HAP-1 (cell line): ENCODE measurements at regions not wholly inside any gene's neighbourhood (a gene's known extent, or its start where the extent isn't known, plus 50 kb on each side); places are given as distances from the start of the nearest gene placed in this dataset.
A peak's percentile ranks its signal among the peaks of the same experiment; 100 is the strongest.

Experiments
- DNase-seq, 2 experiments: peaks; one replicate each; pipeline ENCODE4 v3.0.0-alpha.2; 2016 to 2020; ENCODE audit warnings: low spot score in 2 of 2
- H3K27me3 ChIP-seq: fragments of 250-450 bp; sonication (Bioruptor Pico); 2 replicates; pipeline ENCODE4 v1.5.1; 2020; ENCODE audit warnings: low read depth, mild to moderate bottlenecking, moderate library complexity
- H3K36me3 ChIP-seq: fragments of 250-450 bp; sonication (Bioruptor Pico); replicated peaks from 2 replicates; pipeline ENCODE4 v1.5.1; 2020; ENCODE audit warnings: mild to moderate bottlenecking
- H3K4me1 ChIP-seq: fragments of 250-450 bp; sonication (Bioruptor Pico); 2 replicates; pipeline ENCODE4 v1.5.1; 2020; ENCODE audit warnings: mild to moderate bottlenecking
- H3K4me3 ChIP-seq: fragments of 250-450 bp; sonication (Bioruptor Pico); 2 replicates; pipeline ENCODE4 v1.5.1; 2020; ENCODE audit warnings: mild to moderate bottlenecking, moderate library complexity
- H3K9me3 ChIP-seq: fragments of 250-450 bp; sonication (Bioruptor Pico); 2 replicates; pipeline ENCODE4 v1.5.1; 2020; ENCODE audit warnings: mild to moderate bottlenecking, moderate library complexity
- in situ Hi-C: fragments of 300-500 bp; cut with MboI; formaldehyde crosslinking; loops from 3 replicates; pipeline ENCODE4 v1.14.3; 2020; ENCODE audit warnings: low sequenced_read_pairs, inconsistent platforms, mixed read lengths

DNA sequence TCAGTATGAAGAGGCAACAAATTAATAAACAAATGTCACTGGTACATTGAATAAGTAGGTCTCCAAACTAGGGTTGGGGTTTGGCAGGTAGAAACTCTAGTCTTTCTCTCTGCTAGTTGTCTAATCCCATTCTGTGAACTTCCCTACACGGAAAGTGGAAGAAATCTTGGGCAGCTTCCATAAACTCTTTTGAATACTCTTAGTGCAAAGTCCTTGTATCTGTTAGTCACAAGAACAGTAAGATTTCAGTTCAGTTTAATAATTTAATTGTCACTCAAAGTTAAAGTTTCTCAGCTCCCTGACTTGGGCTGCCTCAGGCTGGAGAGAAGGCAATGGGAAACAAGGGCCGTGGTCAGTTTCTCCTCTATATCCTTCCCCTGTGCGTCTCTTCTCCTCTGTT, 135.4 kb upstream of the MDM1 start:
- H3K9me3 ChIP-seq: no peaks in the 10 kb centered on the region
- no peaks in the 10 kb centered on the region for H3K36me3 ChIP-seq
- H3K27me3 ChIP-seq: no peaks in the 10 kb centered on the region
- H3K4me3 ChIP-seq: no peak overlapping the region
- H3K4me1 ChIP-seq: peaks cover 3% of the 10 kb centered on the region
- in situ Hi-C loops: no loop called here
- DNase-seq: no peak

DNA sequence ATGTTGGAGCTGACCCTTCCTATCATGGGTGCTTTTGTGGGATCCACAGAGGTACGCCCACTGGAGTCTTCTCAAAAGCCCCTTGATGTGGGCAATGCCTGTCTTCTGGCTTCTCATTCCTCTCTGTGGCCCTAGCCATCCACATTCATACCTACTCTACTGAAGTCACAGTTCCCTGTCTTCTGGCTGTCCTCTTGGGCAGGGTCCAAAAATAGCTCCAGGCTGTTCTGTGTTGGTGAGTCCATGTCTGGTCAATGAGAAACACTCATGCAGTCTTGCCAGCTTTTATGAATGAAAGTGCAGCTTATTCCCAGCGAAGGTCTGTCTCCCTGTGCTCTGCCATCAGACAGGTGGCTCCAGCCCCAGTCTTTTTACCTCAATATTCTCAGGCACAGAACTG, 135.9 kb upstream of the MDM1 start:
- in situ Hi-C loops: no loop called here
- Histone ChIP-seq H3K36me3 (no peaks in the 10 kb centered on the region), H3K4me1 (peaks cover 3% of the 10 kb centered on the region), H3K4me3 (no peak overlapping the region), H3K9me3 (no peaks in the 10 kb centered on the region), H3K27me3 (no peaks in the 10 kb centered on the region)
- DNase-seq: no peak

DNA sequence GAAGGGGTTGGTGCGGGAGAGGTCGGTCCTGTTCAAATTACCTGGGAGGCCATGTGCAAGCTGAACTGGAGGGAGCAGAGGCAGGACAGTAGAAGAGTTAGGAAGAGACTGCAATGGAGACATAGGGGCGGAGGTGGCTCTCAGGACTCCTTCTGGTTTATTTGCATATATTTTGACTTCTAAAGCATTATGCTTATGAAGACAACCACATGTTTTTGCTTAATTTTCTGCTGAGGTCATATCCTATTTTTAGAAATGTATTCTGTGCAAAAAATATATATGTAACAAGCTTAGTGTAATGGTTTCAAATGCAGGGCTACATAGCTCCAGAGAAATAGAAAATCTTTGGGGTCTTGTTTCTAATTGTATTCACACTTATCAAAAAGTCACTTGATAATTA, 137.0 kb upstream of the MDM1 start:
- DNase-seq: no peak
- H3K9me3 ChIP-seq: no peaks in the 10 kb centered on the region
- in situ Hi-C loops: no loop called here
- H3K36me3 ChIP-seq: no peaks in the 10 kb centered on the region
- H3K27me3 ChIP-seq: no peaks in the 10 kb centered on the region
- H3K4me1 ChIP-seq: peaks cover 3% of the 10 kb centered on the region
- H3K4me3 ChIP-seq: no peak overlapping the region

DNA sequence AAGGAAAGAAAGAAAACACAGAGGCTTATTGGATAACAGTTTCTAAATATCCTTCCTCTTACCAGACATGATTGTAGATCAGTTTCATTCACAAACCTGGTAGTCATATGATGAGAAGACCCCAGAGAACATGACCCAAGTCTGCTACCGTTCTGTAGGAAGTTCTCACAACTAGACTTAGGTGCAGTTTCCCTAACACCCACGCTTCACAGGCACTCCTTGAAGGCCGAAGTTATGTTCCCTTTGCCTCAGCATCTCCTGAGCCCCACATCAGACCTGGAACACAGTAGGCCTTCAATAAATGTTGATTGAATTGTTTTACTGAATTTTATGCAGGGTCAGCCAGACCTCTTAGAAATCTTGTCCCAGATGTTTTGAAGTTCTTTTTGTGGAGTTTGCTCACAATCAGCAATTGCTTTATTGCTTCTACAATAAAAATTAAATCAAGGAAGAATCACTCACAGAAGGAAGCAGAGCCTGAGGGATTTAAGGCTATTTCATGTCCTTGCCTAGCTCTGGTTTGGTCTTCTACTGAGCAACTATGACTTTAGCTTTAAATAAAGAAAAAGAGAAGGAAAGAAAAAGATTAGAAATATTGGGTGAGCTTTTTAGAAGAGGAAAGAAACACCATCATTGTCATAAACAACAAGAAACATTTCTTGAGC, 138.6 kb upstream of the MDM1 start:
- Histone ChIP-seq H3K9me3 (no peaks in the 10 kb centered on the region), H3K4me1 (peaks cover 3% of the 10 kb centered on the region), H3K36me3 (no peaks in the 10 kb centered on the region), H3K27me3 (no peaks in the 10 kb centered on the region), H3K4me3 (no peak overlapping the region)
- DNase-seq: no peak
- in situ Hi-C loops: no loop called here

DNA sequence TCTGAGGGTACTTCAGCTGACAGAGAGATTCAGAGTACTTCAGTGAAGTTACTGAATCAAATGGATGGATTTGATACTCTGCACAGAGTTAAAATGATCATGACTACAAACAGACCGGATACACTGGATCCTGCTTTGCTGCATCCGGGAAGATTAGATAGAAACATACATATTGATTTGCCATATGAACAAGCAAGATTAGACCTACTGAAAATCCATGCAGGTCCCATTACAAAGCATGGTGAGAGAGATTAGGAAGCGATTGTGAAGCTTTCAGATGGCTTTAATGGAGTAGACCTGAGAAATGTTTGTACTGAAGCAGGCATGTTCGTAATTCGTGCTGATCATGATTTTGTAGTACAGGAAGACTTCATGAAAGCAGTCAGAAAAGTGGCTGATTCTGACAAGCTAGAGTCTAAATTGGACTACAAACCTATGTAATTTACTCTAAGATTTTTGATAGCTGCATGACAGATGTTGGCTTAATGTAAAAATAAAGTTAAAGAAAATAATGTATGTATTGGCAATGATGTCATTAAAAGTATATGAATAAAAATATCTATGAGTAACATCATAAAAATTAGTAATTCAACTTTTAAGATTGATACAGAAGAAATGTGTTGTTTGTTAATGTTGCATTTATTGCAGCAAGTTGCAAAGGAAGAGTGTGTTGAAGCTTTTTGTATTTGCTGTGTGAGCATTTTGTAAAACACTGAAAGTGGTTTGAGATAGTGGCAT, 136.1 kb upstream of the RAP1B start:
- Histone ChIP-seq H3K4me1 (peaks cover 8% of the 10 kb centered on the region), H3K36me3 (no peaks in the 10 kb centered on the region), H3K27me3 (no peaks in the 10 kb centered on the region), H3K9me3 (no peaks in the 10 kb centered on the region), H3K4me3 (no peak overlapping the region)
- in situ Hi-C loops: no loop called here
- no peak for DNase-seq

DNA sequence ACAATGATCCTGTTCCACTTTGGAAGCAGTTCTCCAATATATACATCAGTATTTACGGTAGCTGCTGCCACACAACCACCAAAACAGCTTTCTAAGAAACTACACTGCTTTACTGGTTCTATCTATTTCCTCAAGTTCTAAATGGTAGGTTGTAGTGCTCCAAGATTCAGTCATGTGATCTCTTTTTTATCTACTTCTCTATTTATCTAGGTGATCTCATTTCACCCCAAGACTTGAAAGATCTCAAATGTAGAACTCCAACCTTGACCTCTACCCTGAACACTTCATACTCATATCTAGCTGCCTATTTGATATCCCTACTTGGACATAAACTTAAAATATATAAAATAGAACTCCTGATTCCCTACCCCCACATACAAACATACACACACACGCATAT, 133.9 kb upstream of the RAP1B start:
- no peaks in the 10 kb centered on the region for H3K27me3 ChIP-seq
- no peak for DNase-seq
- H3K4me3 ChIP-seq: no peak overlapping the region
- no peaks in the 10 kb centered on the region for H3K36me3 ChIP-seq
- peaks cover 21% of the 10 kb centered on the region for H3K4me1 ChIP-seq
- H3K9me3 ChIP-seq: peaks cover 2% of the 10 kb centered on the region; the same call in 1 of the 2 replicates
- in situ Hi-C loops: no loop called here

DNA sequence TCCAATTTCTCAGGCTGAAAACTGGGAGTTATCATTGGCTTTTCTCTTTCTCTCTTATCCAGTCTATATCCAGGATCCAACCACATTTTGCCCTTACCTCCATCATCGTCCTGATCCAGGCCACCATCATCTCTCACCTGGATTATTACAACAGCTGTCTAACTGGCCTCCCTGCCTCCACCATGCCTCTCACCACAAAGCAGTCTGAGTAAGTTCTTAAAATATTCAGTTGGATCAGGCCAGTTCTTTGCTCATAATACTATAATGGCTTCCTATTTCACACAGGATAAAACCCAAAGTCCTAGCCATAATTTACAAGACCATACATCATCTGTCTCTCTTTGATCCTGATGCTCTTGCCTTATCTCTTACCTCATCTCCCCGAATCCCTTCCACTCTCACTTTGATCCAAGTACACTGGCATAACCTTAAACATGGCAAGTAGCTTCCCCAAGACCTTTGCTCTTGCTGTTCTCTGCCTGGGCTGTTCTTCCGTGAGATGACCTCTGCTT, 133.4 kb upstream of the RAP1B start:
- no peaks in the 10 kb centered on the region for H3K27me3 ChIP-seq
- no peaks in the 10 kb centered on the region for H3K36me3 ChIP-seq
- H3K9me3 ChIP-seq: peaks cover 2% of the 10 kb centered on the region; the same call in 1 of the 2 replicates
- in situ Hi-C loops: no loop called here
- DNase-seq: no peak
- no peak overlapping the region for H3K4me3 ChIP-seq
- H3K4me1 ChIP-seq: peaks cover 21% of the 10 kb centered on the region

DNA sequence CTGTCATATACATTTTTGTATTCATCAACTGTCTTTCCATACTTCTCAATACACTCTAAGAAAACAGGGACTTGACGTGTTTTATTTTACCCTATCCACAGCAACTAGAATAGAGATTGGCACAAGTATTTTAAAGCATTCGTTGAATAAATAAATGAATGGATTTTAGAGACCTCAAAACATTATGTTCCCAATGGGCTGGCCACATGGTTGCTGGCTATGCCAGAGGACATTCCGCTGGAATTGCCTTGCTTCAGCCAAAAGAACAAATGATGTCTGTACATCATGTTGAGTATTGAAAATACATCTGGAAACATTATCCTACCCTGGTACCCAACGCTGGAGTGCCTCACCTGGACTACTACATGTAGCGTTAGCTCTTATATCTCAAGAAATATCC, 132.8 kb upstream of the RAP1B start:
- Histone ChIP-seq H3K9me3 (peaks cover 2% of the 10 kb centered on the region; the same call in 1 of the 2 replicates), H3K4me3 (no peak overlapping the region), H3K36me3 (no peaks in the 10 kb centered on the region), H3K4me1 (peaks cover 21% of the 10 kb centered on the region), H3K27me3 (no peaks in the 10 kb centered on the region)
- in situ Hi-C loops: no loop called here
- no peak for DNase-seq

DNA sequence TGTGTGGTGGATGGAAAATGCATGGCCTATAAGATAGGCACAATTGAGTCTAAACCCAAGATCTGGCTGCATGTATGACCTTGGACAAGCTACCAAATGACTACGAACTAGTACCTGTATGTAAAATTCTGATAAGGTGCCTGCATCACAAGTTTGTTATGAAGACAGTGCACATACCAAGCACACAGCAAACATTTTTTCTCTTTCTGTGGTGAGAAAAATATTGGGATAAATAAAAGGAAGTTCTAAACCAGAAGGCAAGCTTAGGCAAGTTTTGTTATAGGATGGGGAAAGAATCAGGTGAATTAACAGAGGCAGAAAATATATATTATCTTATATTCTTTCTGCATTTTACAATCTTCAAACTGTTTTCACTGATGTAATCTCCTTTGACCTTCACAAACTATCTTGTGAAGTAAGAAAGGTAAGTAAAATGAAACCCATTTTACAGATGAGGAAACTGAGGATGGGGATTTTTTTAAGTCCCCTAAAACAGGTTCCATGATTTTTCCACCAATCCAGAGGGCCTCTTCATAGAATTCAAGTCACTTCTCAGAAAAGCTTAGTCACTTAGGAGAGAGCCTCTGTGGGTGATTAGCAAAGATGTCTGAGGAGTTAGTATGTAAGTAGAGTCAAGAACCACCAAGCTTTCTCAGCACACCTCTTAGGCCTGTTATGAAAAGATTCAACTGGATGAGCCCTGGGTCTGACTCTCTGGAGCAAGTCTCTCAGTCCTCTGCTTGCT, 132.0 kb upstream of the RAP1B start:
- in situ Hi-C loops: no loop called here
- Histone ChIP-seq H3K36me3 (no peaks in the 10 kb centered on the region), H3K4me3 (no peak overlapping the region), H3K27me3 (no peaks in the 10 kb centered on the region), H3K9me3 (peaks cover 2% of the 10 kb centered on the region; the same call in 1 of the 2 replicates), H3K4me1 (peaks cover 21% of the 10 kb centered on the region)
- no peak for DNase-seq

DNA sequence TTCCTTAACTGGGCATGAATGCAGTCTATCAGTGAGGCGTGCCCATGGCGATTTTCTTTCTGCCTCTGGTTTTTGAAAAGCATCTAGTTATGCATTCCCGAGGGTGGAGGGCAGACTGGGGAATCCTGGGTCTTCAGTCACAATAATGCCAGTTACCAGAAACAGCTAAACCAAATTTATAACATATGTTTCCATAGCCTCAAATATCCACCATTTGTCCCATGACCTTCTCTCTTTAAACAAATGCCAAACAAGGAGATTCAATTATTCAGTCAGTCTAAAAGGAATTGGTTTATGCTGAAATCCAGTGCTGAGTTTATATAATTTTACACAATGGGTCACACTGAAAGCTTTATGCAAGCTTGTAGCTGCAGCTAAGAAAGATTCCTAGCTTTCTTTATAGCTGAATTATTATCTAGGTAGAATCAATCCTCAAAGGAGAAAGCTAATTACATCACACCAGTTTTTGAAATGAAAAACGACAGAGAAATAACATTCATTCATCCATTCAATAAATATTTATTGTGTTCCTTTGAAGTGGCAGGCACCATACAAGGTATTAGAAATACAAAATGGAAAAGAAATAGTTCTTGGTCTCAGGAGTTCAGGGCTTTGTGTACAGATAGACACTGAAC, 131.3 kb upstream of the RAP1B start:
- Histone ChIP-seq H3K27me3 (no peaks in the 10 kb centered on the region), H3K36me3 (no peaks in the 10 kb centered on the region), H3K4me1 (peaks cover 21% of the 10 kb centered on the region), H3K4me3 (no peak overlapping the region), H3K9me3 (peaks cover 2% of the 10 kb centered on the region; the same call in 1 of the 2 replicates)
- in situ Hi-C loops: no loop called here
- DNase-seq: peak; percentile 67 to 68

DNA sequence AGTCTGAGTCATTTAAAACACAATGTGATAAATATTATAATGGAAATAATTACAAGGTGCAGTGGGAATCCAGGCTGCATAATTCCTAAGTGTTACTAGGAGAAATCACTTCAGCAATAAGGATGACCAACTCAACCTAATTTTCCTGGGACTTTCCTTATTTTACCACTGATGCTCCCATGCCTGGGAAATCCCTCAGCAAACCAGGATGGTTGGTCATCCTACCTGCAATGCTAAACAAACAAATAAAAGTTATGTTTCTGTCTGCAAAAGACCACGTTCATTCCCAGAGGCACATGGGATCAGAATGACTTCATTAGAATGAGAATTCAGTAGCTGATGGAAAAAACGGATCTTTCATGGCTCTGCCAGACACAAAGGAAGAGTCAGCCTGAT, 130.8 kb upstream of the RAP1B start:
- in situ Hi-C loops: no loop called here
- Histone ChIP-seq H3K27me3 (no peaks in the 10 kb centered on the region), H3K4me1 (peaks cover 21% of the 10 kb centered on the region), H3K36me3 (no peaks in the 10 kb centered on the region), H3K9me3 (peaks cover 2% of the 10 kb centered on the region; the same call in 1 of the 2 replicates), H3K4me3 (no peak overlapping the region)
- peak; percentile 14 to 64 for DNase-seq

DNA sequence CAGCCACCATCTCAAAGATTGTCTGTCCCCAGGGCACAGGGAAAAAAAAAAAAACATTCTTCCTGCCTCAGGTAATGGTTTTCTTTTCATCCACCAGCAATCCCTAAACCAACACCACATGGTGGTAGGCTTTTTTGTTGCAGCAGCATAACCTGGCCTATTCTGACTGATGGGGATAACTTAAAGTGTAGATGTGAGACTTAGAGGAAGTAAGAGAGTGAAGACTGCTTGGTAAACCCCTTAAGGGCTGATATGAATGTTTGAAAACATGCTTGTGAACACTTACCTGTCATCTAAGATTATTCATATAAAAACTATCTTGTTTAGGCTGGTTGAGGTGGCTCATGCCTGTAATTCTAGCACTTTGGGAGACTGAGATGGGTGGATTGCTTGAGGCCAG, 130.2 kb upstream of the RAP1B start:
- Histone ChIP-seq H3K36me3 (no peaks in the 10 kb centered on the region), H3K27me3 (no peaks in the 10 kb centered on the region), H3K4me3 (no peak overlapping the region), H3K9me3 (peaks cover 2% of the 10 kb centered on the region; the same call in 1 of the 2 replicates), H3K4me1 (peaks cover 21% of the 10 kb centered on the region)
- in situ Hi-C loops: no loop called here
- no peak for DNase-seq

DNA sequence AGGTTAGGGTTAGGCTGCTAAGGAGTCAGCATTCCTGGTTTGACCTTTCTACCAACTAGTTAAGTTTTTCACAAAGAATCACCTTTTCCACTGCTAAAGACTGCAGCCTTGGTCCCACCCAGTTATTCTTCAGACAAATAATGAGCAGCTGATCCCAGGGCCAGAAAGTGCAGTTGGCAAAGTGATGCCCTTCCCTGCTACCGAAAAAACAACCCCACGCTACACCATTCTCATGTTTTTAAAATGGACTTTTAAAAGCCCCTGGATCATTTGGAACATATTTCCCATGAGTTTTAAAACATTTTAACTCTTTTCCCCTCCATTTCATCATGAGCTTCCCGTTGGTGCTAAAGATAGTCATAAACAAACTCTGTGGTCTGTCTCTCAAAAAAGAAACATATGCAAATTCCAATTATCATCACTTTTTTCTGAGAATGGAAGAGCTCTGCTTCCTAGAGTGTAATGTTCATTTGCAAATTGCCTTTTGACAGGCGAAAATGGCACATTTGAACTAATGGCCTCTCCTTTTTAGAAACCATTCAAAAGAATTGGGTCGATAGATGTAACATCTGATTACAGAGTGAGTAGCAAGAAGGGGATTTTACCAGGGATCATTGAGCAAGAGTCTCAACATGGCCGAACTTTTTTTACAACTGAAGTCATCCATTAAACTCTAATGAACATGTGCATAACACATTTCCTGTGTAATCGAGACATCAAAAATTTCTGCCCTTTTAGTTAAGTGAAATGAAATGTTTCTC, 129.3 kb upstream of the RAP1B start:
- no peak for DNase-seq
- in situ Hi-C loops: no loop called here
- Histone ChIP-seq H3K4me1 (peaks cover 21% of the 10 kb centered on the region), H3K4me3 (no peak overlapping the region), H3K9me3 (peaks cover 2% of the 10 kb centered on the region; the same call in 1 of the 2 replicates), H3K27me3 (no peaks in the 10 kb centered on the region), H3K36me3 (no peaks in the 10 kb centered on the region)
